ENCODE measurements at regions not wholly inside any gene's neighbourhood (a gene's known extent, or its start where the extent isn't known, plus 50 kb on each side); places are given as distances from the start of the nearest gene placed in this dataset.

DNA sequence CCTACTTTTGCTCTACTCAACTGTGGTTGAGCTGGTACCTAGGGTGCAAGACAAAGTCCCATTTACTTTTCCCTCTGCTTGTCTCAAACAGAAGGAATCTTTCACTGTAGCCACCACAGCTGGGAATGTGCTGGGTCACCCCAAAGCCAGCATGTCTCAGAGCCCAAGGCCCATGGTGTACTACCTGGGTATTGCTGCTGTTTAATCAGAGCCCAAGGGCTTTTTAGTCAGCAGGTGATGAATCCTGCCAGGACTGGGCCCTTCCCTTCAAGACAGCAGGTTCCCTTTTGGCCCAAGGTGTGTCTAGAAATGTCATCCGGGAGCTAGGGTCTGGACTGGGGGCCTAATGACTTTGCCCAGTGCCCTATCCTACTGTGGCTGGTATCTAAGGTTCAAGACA, 249.8 kb downstream of the HDGFL1 start:
- DNase-seq = no peak

DNA sequence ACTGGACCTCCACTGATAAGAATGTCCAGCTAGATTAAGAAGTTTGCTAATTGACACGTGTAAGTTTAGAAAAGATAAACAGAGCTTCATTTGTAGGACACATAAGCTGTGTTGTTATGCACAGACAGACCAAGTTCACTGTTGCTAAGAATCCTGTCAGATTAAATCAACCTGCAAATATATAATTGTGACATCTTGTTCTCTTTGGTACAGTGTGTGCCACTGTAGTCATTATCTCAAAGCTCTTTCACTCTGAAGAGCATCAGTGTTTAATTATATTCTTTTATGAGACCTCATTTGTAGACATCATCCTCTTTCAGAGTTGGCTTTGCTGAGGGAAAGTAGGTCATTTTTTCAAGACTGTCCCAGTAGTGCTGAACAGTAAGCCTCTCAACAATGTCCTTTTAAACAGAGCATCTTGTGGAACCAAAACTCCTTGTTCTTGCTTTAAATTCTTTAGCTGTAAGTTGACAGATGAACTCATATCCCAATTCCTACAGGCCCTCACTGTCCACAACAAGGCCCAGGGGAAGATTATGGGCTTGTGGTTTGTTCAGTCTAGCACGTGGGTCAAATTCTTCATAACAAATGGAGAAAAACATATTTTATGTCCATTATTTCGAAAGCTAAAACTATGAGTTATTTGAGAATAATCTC, 252.4 kb downstream of the HDGFL1 start:
- DNase-seq = peak; percentile 84

DNA sequence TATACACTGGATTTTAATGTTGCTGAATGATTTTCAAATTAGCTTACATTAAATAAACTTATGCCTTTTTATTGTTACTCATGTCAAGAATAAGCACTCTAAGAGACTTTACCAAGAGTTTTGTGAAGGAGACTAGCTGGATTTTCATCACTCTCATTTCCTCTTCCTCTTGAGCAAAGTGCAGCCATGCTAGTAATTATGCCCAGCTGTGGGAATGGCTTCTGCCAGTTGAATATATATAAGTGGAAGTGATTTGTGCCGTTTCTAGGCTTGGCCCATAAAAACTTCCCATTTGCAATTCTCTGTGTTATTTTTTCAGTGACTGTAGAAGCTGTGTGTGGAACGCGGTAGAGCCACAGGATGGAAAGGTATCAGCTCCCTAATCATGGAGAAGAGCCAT, 255.8 kb downstream of the HDGFL1 start:
- DNase-seq = no peak

DNA sequence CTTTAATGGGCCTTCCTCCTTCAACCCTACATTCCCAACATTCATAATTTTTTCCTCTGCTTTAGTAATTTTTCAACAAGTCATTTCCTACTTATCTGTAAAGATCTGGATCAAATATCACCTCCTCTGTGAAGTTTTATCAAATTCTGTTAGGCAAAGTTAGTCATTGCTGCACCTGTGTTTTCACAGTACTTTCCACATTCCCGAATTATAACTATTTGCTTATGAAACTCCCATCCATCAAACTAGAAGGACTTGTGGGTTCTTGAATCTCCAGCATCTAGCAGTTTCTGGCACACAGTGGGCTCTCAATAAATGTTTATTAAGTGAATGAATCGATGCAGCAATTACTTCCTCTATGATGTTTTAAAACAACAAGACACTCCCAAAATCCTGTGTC, 257.6 kb downstream of the HDGFL1 start:
- peak; percentile 57 for DNase-seq

- DNase-seq = peak; percentile 53
Measured at GRCh38 chr6:22827760-22828159, 258.4 kb downstream of the HDGFL1 start.

DNA sequence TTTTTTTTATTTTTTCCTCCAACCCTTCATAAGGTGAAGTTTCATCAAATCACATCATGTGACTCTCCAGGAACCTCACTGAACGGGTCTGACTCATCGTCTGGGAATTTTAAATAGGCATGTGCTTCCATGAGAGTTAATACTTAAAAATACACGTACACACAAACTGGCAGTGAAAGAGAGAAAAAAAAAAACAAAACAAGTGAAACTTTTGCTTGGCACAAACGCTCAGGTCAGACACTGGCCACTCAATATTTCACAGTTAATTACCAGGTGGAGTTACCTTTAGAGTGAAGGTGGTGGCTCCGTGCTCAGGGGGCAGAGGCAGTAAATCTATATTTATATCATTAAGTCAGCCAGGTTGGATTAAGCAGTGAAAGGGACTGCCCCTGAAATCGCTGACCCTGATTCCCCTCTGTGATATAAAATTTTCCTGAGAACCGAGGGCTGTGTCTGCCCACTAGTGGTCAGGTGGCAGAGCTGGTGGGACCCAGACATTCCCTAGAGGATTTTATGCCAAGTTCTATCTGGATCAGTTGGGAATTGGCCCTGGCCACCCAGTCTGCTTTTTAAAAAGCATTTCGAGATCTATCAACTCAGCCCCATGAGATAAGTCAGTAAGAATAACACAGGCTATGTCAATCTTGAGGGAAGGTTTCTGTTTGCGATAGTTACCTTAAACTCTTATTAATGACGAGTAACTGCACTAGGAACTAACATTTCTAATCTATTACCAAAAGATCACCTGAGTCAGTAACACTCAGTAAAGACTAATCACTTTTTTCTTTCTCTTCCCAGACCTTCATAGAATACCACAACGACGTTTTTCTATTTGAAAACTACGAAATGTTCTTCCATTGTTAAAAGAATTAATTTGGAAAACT, 259.1 kb downstream of the HDGFL1 start:
- peak; percentile 99 for DNase-seq

DNA sequence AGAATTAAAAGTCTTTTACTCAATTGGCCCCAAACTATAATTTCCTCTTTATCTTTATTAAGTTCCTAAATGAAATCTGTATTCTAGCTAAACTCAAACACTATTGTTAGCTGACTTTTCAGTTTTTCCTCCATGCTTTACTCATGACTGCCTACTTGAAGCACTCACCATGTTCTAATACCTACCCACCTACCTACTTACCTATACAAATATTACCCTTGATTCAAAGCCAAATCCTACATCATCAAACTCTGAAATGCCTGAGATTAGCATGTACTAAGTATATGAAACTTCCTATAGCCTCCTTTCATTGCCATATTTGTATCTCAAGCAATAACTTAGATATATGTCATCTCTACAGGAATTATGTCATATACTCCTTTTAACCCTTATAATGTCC, 259.7 kb downstream of the HDGFL1 start:
- no peak for DNase-seq

- DNase-seq = no peak
Measured at GRCh38 chr6:22830463-22830862, 261.1 kb downstream of the HDGFL1 start.

DNA sequence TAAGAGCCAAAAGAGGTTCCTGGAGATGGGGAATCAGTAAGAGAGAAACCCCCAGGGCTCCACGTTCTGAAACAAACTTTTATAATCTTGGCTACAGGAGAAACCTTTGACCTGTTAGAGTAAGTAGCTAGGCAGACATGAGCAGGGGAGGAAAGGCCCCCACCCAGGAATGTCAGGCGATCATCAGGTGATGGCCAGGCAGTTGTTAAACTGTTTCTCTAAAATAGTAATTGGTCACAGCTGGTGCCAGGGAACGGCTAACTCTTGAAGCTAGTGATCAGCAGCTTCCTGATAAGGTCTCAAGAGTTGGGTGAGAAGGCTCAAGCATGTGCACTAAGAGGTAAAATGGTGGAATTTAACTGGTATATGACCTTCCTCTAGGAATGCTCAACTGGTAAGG, 263.8 kb downstream of the HDGFL1 start:
- DNase-seq = no peak

GRCh38 chr6:22838345-22838744, 269.0 kb downstream of the HDGFL1 start:
- no peak for DNase-seq

DNA sequence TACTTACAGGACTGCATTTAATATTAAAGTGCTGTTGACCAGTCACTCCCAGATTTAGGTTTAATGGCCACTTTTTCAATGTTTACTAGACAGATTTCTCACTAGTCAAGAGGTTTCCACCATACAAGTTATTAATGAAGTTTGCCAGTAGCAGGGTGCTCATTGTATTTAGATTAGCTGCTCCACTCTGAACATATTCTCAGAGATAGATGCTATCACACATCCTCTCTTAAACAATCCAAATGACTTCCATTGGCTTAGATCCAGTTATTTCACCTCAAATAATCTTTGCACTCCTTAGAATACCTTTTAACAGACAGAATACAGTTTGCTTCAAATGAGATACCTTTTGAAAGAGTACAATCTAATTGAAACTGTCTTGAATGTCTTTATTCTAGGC, 276.1 kb downstream of the HDGFL1 start:
- DNase-seq = no peak

DNA sequence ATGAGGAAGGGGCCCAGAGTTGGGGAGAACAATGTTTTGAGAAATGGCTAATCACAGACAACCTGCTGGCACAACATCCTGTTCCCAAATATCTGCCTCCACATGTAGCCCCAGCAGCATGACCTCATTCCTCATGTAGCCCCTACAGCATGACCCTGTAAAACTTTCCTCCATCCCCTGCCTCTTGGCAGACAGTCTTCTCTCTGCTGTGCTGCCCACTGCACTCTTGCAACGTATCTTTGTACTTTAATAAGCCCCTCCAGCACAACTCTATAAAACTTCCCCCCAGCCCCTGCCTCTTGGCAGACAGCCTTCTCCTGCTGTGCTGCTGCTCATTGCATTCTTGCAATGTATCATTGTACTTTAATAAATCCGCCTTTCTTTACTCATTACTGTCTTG, 278.8 kb downstream of the HDGFL1 start:
- DNase-seq = no peak

DNA sequence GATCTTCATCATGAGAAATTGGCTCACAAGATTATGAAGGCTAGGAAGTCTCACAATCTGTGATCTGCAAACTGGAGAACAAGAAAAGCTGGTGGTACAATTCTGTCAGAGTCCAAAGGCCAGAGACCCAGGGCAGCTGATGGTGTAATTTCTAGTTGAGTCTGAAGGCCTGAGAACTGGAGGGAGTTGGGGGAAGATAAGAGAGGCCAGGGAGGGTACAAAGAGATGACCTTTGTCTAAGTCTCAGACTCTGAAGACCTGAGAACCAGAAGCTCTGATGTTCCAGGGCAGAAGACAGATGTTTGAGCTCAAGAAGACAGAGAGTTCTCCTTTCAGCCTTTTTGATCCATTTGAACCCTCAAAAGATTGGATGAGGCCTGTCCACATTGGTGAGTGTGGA, 280.6 kb downstream of the HDGFL1 start:
- no peak for DNase-seq

DNA sequence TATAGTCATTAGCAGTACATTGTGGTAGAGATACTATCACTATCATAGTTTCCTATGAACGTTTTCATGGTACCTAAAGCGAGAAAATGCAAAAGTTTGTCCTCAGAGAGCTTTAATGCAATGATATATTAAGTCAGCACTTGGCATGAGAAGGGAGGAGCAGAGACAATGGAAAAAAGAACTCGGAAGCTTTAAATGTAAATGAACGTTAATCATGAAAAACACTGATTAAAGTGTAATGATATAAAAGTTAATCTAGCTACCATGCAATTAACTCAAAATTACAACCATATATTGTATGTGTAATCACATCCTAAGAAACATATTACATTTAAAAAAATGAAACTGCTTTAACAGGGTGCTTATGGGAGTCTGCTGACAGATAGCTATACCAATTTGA, 282.7 kb downstream of the HDGFL1 start:
- DNase-seq = no peak

DNA sequence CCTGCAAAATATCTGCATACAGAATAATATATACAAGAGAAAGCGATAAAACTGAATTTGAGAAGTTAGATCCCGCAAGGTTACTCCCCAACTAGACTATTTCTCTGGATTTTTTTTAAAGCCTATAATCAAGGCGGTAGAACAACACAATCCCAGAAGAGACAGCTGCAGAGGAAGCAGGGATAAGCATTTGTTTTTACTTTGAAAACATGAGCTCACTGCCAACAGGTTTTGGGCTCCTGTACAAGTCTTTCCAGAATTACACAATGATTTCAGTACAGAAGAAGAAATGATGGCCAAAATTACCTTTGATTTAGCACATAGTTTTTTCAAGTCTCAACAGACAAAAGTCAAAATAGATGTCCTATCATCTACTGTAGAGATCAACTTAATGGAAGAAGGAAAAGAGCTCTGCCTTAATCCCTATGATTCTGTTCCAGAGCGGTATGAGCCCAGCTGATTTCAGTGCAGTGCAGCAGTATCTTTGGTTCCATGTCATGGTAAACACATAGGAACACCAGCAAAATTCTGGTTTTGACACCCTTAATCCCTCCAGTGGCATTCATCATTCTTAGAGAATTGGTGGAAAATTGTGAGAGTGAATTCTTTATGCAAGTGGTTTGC, 304.3 kb downstream of the HDGFL1 start:
- DNase-seq = peak; percentile 50

- no peak for DNase-seq
Measured at GRCh38 chr6:22875845-22876244, 306.5 kb downstream of the HDGFL1 start.

DNA sequence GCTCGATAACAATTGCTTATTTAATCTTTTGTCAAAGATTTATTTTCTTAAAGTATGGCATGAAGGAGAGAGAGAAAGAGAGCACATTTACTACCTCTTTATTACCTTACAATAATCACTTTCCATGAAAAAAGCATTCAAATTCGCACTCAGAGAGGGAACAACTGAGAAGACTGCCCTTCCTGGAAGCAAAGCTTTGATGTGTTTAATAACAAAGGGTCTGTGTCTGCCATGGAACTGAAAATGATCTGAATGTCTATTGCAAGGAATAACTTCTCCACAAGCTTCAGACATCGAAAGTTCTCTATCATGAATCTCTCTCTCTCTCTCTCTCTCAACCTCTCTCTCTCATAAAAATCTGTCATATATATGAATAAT, 308.9 kb downstream of the HDGFL1 start:
- DNase-seq = no peak

DNA sequence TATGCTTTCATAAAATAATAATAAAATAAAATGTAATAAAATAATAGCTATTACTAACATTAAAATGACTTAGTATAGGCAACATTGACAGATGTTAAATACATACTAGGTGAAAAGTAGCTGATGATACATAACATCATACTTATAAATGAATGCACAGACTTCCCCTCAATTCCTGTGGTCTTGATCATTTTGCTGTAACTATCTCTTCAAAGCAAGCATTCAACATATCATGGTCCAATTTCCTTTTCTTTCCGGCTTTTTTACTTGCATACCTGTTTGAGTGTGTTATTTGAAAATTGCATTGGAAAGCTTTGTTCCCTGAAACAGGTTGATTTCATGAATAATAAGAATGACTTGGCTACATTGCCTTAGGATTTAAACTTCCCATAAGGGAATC, 309.3 kb downstream of the HDGFL1 start:
- DNase-seq = peak; percentile 58

DNA sequence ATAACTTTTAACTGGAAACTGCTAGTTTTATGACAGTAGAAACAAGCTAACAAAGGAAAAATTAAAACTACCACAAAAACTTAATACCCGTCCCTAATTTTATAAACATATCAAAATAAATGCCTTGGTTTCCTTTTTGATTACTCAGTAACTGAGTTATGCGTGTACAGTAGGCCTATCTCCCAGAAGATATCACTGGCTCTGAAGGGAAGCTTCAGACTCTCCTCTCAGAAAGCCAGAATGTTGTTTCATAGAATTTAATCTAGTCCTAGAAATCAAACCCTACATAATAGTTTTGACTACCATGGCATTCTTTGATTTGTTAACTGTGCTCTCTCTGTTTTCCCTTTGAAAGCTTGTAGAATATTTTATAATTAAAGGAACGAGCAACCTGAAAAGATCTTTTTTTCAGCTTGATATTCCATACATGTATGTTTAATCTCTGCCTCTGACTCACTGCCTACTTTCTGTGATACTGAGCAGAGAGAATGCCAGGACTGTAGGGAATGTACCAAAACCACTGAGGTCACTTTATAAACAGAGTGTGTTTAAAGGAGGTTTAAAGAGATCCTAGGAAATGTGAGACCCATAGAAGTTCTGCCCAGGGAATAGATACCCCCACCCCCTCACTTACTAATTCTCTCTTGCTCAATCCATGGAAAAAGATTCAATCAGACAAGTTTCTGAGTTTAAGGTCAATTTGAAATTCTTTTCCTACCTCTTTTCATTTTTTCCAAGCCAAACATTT, 311.5 kb downstream of the HDGFL1 start:
- DNase-seq = peak; percentile 98

DNA sequence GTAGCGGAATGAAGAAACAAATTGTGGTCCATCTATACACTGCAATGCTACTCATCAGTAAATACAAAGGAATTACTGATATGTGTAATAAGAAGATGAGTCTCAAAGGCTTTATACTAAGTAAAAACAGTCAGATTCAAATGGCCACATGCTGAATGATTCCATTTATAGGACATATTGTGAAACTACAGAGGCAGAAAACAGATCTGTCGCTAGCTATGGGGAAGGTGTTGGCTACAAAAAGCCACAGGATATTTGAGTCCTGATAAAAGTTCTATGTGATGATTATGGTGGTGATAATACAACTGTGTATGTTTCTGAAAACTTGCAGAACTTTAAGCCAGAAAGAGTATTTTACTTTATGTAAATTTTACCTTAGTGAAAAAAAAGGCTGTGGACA, 313.2 kb downstream of the HDGFL1 start:
- no peak for DNase-seq

DNA sequence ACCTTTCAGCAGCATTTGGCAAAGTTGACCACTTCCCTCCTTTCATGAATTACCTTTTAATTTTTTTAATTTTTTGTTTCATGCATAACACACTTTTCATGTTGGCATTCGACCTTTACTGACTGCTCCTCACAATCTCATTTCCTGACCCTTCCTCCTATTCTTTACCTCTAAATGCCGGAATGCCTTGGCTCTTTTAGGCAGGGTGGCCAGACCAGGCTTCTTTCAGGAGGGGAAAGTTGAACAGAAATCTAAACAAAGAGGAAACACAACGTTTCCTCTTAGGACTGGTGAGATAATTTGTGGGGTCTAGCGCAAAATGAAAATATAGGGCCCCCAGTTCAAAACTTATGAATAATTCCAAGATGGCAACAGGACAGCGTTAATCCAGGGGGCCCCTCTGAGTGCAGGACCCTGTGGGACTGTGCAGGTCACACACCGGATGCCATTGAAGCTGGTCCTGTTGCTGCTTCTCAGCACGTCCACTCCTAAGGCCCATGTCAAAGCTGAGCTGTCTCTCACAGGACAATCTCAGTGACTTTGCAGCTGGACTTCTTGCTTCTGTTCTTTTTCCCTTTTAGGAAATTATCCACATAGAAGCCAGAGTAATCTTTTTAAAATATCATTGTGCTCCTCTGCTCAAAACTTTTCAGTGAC, 313.8 kb downstream of the HDGFL1 start:
- DNase-seq = no peak

DNA sequence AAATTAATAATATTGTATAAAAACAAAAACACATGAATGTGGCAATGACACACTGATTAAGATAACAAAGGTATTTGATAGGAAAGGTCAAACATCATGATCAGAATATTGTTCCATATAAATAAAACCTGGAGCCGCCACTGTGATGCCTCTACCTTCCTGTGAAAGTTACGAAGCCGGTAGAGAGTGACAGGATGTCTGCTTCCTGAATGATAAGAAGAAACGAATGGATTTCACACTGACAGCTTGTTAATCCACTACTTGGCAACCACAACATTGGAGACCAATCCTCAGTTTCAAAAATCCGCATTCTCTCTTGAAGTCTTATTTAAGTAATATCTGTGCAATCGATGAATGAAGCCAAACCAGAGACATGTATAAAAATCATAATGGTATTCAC, 315.1 kb downstream of the HDGFL1 start:
- DNase-seq = no peak
